ENCODE measurements at regions not wholly inside any gene's neighbourhood (a gene's known extent, or its start where the extent isn't known, plus 50 kb on each side); places are given as distances from the start of the nearest gene placed in this dataset.

DNA sequence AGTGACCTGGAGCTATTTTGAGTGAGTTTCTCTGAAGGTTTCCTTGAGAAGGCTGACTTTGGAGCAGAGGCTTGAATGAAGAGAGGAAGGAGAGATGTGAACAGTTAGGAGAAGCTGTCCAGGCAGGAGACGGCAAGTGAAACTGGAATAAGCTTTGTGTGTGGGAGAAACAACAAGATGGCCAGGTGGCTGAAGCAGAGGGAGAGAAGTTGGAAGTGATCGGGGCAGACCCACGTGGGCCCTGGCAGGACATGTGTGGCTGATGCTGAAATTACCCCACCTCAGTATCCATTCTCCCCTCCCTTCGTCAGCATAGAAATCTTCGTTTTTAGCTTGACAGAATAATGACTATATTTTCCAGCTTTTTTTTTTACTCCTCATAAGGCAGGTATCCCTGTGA, 809.2 kb upstream of the TMEM132C start:
- H3K27ac ChIP-seq (ENCODE audit: low read length in 2 of 2): no peak overlapping the region
- no peak for TF ChIP-seq EZH2 (IDR thresholded peaks at IDR 0.05; ENCODE audit: borderline replicate concordance, insufficient read depth, low read depth, low read length, poor library complexity, severe bottlenecking)
- TF ChIP-seq, protein P1, sequence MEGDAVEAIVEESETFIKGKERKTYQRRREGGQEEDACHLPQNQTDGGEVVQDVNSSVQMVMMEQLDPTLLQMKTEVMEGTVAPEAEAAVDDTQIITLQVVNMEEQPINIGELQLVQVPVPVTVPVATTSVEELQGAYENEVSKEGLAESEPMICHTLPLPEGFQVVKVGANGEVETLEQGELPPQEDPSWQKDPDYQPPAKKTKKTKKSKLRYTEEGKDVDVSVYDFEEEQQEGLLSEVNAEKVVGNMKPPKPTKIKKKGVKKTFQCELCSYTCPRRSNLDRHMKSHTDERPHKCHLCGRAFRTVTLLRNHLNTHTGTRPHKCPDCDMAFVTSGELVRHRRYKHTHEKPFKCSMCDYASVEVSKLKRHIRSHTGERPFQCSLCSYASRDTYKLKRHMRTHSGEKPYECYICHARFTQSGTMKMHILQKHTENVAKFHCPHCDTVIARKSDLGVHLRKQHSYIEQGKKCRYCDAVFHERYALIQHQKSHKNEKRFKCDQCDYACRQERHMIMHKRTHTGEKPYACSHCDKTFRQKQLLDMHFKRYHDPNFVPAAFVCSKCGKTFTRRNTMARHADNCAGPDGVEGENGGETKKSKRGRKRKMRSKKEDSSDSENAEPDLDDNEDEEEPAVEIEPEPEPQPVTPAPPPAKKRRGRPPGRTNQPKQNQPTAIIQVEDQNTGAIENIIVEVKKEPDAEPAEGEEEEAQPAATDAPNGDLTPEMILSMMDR (IDR thresholded peaks at IDR 0.05): no peak
- H3K9me3 Mint-ChIP-seq (ENCODE audit: insufficient read depth): no peaks in the 10 kb centered on the region
- no peak overlapping the region for H3K4me3 Mint-ChIP-seq
- H3K36me3 ChIP-seq (replicated peaks in 1 of 2; ENCODE audit: control extremely low read depth in 1 of 2, control insufficient read depth in 1 of 2, extremely low read depth in 1 of 2, insufficient read depth in 2 of 2, low read length in 1 of 2): no peaks in the 10 kb centered on the region
- ChIA-PET POLR2A (no interaction called here), CTCF (no interaction called here)
- no peak overlapping the region for H3K9ac ChIP-seq (ENCODE audit: low read length)
- 90% methylated on average over 1 of the region's 5 CpGs for WGBS (ENCODE audit: insufficient coverage)
- no peak overlapping the region for H3K27ac Mint-ChIP-seq
- H4K20me1 ChIP-seq (ENCODE audit: control insufficient read depth, insufficient read depth, low read length, poor library complexity, severe bottlenecking): no peaks in the 10 kb centered on the region
- H3K9me3 ChIP-seq (ENCODE audit: control extremely low read depth in 1 of 3, control insufficient read depth in 2 of 3, insufficient read depth in 1 of 3, low read length in 2 of 3): peaks cover 0 to 23% (median 0%) of the 10 kb centered on the region in 3 donors
- peaks cover 8% of the 10 kb centered on the region for H3K27me3 Mint-ChIP-seq
- no peak overlapping the region for H2AFZ ChIP-seq (ENCODE audit: insufficient read depth, low read depth, low read length, poor library complexity, severe bottlenecking)
- no peaks in the 10 kb centered on the region for H3K4me1 Mint-ChIP-seq
- H3K4me1 ChIP-seq (ENCODE audit: control insufficient read depth in 2 of 2, insufficient read depth in 2 of 2, low read length in 2 of 2): no peaks in the 10 kb centered on the region
- H3K4me2 ChIP-seq (replicated peaks; ENCODE audit: low read depth, low read length, poor library complexity, severe bottlenecking): no peak overlapping the region
- no peak overlapping the region for H3K4me3 ChIP-seq (ENCODE audit: control extremely low read depth in 1 of 5, extremely low read depth in 1 of 5, insufficient read depth in 1 of 5, low read depth in 2 of 5, low read length in 4 of 5)
- ATAC-seq (ENCODE audit: low read depth): no peak
- intact Hi-C loops (cut with micrococcal nuclease): no loop called here
- DNase-seq: no peak
- H3K79me2 ChIP-seq (ENCODE audit: control insufficient read depth, insufficient read depth, low read length): no peaks in the 10 kb centered on the region
- peaks cover 0 to 9% (median 0%) of the 10 kb centered on the region in 4 experiments for H3K27me3 ChIP-seq (replicated peaks in 1 of 4; ENCODE audit: control extremely low read depth in 1 of 4, control insufficient read depth in 3 of 4, insufficient read depth in 4 of 4, low read length in 3 of 4)

DNA sequence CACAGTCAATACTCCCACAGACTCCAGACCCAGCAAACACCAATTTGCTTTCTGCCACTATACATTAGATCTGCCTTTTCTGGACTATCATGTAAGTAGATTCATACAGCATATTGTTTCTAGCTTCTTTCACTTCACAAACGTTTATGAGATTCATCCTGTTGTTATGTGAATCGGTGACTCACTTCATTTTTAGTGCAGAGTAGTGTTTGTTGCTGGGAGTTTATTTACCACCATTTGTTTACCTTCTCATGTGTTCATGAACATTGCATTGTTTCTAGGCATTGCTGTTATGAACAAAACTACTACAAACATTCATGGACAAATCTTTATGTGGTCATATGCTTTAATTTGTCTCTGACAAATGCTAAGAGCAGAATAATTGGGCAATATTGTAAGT, 807.8 kb upstream of the TMEM132C start:
- H3K27me3 ChIP-seq (replicated peaks in 1 of 4; ENCODE audit: control extremely low read depth in 1 of 4, control insufficient read depth in 3 of 4, insufficient read depth in 4 of 4, low read length in 3 of 4): peaks cover 0 to 9% (median 0%) of the 10 kb centered on the region in 4 experiments
- no peaks in the 10 kb centered on the region for H3K79me2 ChIP-seq (ENCODE audit: control insufficient read depth, insufficient read depth, low read length)
- no peak for DNase-seq
- H3K36me3 ChIP-seq (replicated peaks in 1 of 2; ENCODE audit: control extremely low read depth in 1 of 2, control insufficient read depth in 1 of 2, extremely low read depth in 1 of 2, insufficient read depth in 2 of 2, low read length in 1 of 2): no peaks in the 10 kb centered on the region
- H3K27ac ChIP-seq (ENCODE audit: low read length in 2 of 2): no peak overlapping the region
- peaks cover 0 to 23% (median 0%) of the 10 kb centered on the region in 3 donors for H3K9me3 ChIP-seq (ENCODE audit: control extremely low read depth in 1 of 3, control insufficient read depth in 2 of 3, insufficient read depth in 1 of 3, low read length in 2 of 3)
- no peak for TF ChIP-seq EZH2 (IDR thresholded peaks at IDR 0.05; ENCODE audit: borderline replicate concordance, insufficient read depth, low read depth, low read length, poor library complexity, severe bottlenecking)
- TF ChIP-seq, protein P1 (IDR thresholded peaks at IDR 0.05): no peak
- no peak overlapping the region for H3K9ac ChIP-seq (ENCODE audit: low read length)
- no peaks in the 10 kb centered on the region for H4K20me1 ChIP-seq (ENCODE audit: control insufficient read depth, insufficient read depth, low read length, poor library complexity, severe bottlenecking)
- ATAC-seq (ENCODE audit: low read depth): no peak
- ChIA-PET POLR2A (no interaction called here), CTCF (no interaction called here)
- H2AFZ ChIP-seq (ENCODE audit: insufficient read depth, low read depth, low read length, poor library complexity, severe bottlenecking): no peak overlapping the region
- no peak overlapping the region for H3K4me3 ChIP-seq (ENCODE audit: control extremely low read depth in 1 of 5, extremely low read depth in 1 of 5, insufficient read depth in 1 of 5, low read depth in 2 of 5, low read length in 4 of 5)
- no peaks in the 10 kb centered on the region for H3K4me1 ChIP-seq (ENCODE audit: control insufficient read depth in 2 of 2, insufficient read depth in 2 of 2, low read length in 2 of 2)
- Mint-ChIP-seq H3K4me3 (no peak overlapping the region), H3K27me3 (peaks cover 8% of the 10 kb centered on the region), H3K4me1 (no peaks in the 10 kb centered on the region), H3K27ac (no peak overlapping the region), H3K9me3 (ENCODE audit: insufficient read depth) (no peaks in the 10 kb centered on the region)
- no peak overlapping the region for H3K4me2 ChIP-seq (replicated peaks; ENCODE audit: low read depth, low read length, poor library complexity, severe bottlenecking)
- WGBS (ENCODE audit: insufficient coverage): no CpG with 5 or more reads among the region's 2 CpGs
- intact Hi-C loops (cut with micrococcal nuclease): no loop called here

Data from B cell (primary cell).